ENCODE measurements at regions not wholly inside any gene's neighbourhood (a gene's known extent, or its start where the extent isn't known, plus 50 kb on each side); places are given as distances from the start of the nearest gene placed in this dataset.
"Not testable (repeated sequence)": the region's sequence is repeated elsewhere in the genome, so short reads cannot be mapped to it uniquely, and the experiment has no call there.

GRCh38 chr12:89228491-89228890 is 123.8 kb downstream of the DUSP6 start:
- no peak overlapping the region for H3K9ac ChIP-seq (ENCODE audit: low read depth, low read length)
- no peaks in the 10 kb centered on the region; the same call in 1 of the 2 replicates for H3K9me3 ChIP-seq (ENCODE audit: control insufficient read depth, insufficient read depth, low read length)
- H3K36me3 ChIP-seq (ENCODE audit: insufficient read depth, low read length), result no peaks in the 10 kb centered on the region
- H3K4me1 ChIP-seq (ENCODE audit: insufficient read depth, low read length), result peaks cover 10% of the 10 kb centered on the region

- Histone ChIP-seq H3K9me3 (ENCODE audit: control insufficient read depth, insufficient read depth, low read length) (no peaks in the 10 kb centered on the region; the same call in 1 of the 2 replicates), H3K4me1 (ENCODE audit: insufficient read depth, low read length) (peaks cover 10% of the 10 kb centered on the region), H3K36me3 (ENCODE audit: insufficient read depth, low read length) (no peaks in the 10 kb centered on the region), H3K9ac (ENCODE audit: low read depth, low read length) (no peak overlapping the region)
These were observed 124.5 kb downstream of the DUSP6 start for GRCh38 chr12:89227774-89228173.

- Histone ChIP-seq H3K4me1 (ENCODE audit: insufficient read depth, low read length) (peaks cover 10% of the 10 kb centered on the region), H3K9me3 (ENCODE audit: control insufficient read depth, insufficient read depth, low read length) (no peaks in the 10 kb centered on the region; the same call in 1 of the 2 replicates), H3K36me3 (ENCODE audit: insufficient read depth, low read length) (no peaks in the 10 kb centered on the region), H3K9ac (ENCODE audit: low read depth, low read length) (no peak overlapping the region)
These were observed 126.4 kb downstream of the DUSP6 start for GRCh38 chr12:89225808-89226411.

GRCh38 chr12:89225401-89225800 is 126.9 kb downstream of the DUSP6 start:
- no peak overlapping the region for H3K9ac ChIP-seq (ENCODE audit: low read depth, low read length)
- no peaks in the 10 kb centered on the region for H3K36me3 ChIP-seq (ENCODE audit: insufficient read depth, low read length)
- H3K4me1 ChIP-seq (ENCODE audit: insufficient read depth, low read length), result peaks cover 10% of the 10 kb centered on the region
- H3K9me3 ChIP-seq (ENCODE audit: control insufficient read depth, insufficient read depth, low read length), result no peaks in the 10 kb centered on the region; the same call in 1 of the 2 replicates

GRCh38 chr12:89222580-89222979 is 129.7 kb downstream of the DUSP6 start:
- not testable (repeated sequence) for H3K4me1 ChIP-seq (ENCODE audit: insufficient read depth, low read length); H3K9me3 ChIP-seq (ENCODE audit: control insufficient read depth, insufficient read depth, low read length)

GRCh38 chr12:89217472-89217871 is 134.8 kb downstream of the DUSP6 start:
- H3K9me3 ChIP-seq (ENCODE audit: control insufficient read depth, insufficient read depth, low read length), result no peaks in the 10 kb centered on the region

More at GRCh38 chr12:89222580-89222979, 129.7 kb downstream of the DUSP6 start:
- H3K9ac ChIP-seq (ENCODE audit: low read depth, low read length); H3K36me3 ChIP-seq (ENCODE audit: insufficient read depth, low read length): not testable (repeated sequence)

GRCh38 chr12:89216211-89216952 is 135.9 kb downstream of the DUSP6 start:
- H3K9me3 ChIP-seq (ENCODE audit: control insufficient read depth, insufficient read depth, low read length), result no peaks in the 10 kb centered on the region

More at GRCh38 chr12:89217472-89217871, 134.8 kb downstream of the DUSP6 start:
- Histone ChIP-seq H3K36me3 (ENCODE audit: insufficient read depth, low read length) (no peaks in the 10 kb centered on the region), H3K4me1 (ENCODE audit: insufficient read depth, low read length) (no peaks in the 10 kb centered on the region), H3K9ac (ENCODE audit: low read depth, low read length) (no peak overlapping the region)

GRCh38 chr12:89215196-89215595 is 137.1 kb downstream of the DUSP6 start:
- H3K9ac ChIP-seq (ENCODE audit: low read depth, low read length), result no peak overlapping the region
- no peaks in the 10 kb centered on the region for H3K36me3 ChIP-seq (ENCODE audit: insufficient read depth, low read length)
- H3K4me1 ChIP-seq (ENCODE audit: insufficient read depth, low read length), result no peaks in the 10 kb centered on the region
- H3K9me3 ChIP-seq (ENCODE audit: control insufficient read depth, insufficient read depth, low read length), result no peaks in the 10 kb centered on the region

More at GRCh38 chr12:89216211-89216952, 135.9 kb downstream of the DUSP6 start:
- Histone ChIP-seq H3K9ac (ENCODE audit: low read depth, low read length) (no peak overlapping the region), H3K36me3 (ENCODE audit: insufficient read depth, low read length) (no peaks in the 10 kb centered on the region), H3K4me1 (ENCODE audit: insufficient read depth, low read length) (no peaks in the 10 kb centered on the region)

- Histone ChIP-seq H3K9me3 (ENCODE audit: control insufficient read depth, insufficient read depth, low read length) (no peaks in the 10 kb centered on the region), H3K36me3 (ENCODE audit: insufficient read depth, low read length) (no peaks in the 10 kb centered on the region), H3K9ac (ENCODE audit: low read depth, low read length) (no peak overlapping the region), H3K4me1 (ENCODE audit: insufficient read depth, low read length) (no peaks in the 10 kb centered on the region)
These were observed 138.6 kb downstream of the DUSP6 start for GRCh38 chr12:89213747-89214146.

GRCh38 chr12:89213139-89213538 is 139.2 kb downstream of the DUSP6 start:
- Histone ChIP-seq H3K36me3 (ENCODE audit: insufficient read depth, low read length) (no peaks in the 10 kb centered on the region), H3K9ac (ENCODE audit: low read depth, low read length) (no peak overlapping the region), H3K9me3 (ENCODE audit: control insufficient read depth, insufficient read depth, low read length) (no peaks in the 10 kb centered on the region), H3K4me1 (ENCODE audit: insufficient read depth, low read length) (no peaks in the 10 kb centered on the region)

GRCh38 chr12:89212339-89212771 is 139.9 kb downstream of the DUSP6 start:
- no peak overlapping the region for H3K9ac ChIP-seq (ENCODE audit: low read depth, low read length)
- H3K4me1 ChIP-seq (ENCODE audit: insufficient read depth, low read length), result no peaks in the 10 kb centered on the region
- H3K36me3 ChIP-seq (ENCODE audit: insufficient read depth, low read length), result no peaks in the 10 kb centered on the region
- H3K9me3 ChIP-seq (ENCODE audit: control insufficient read depth, insufficient read depth, low read length), result no peaks in the 10 kb centered on the region

GRCh38 chr12:89211456-89211855 is 140.8 kb downstream of the DUSP6 start:
- no peaks in the 10 kb centered on the region for H3K9me3 ChIP-seq (ENCODE audit: control insufficient read depth, insufficient read depth, low read length)
- H3K9ac ChIP-seq (ENCODE audit: low read depth, low read length), result no peak overlapping the region
- no peaks in the 10 kb centered on the region for H3K36me3 ChIP-seq (ENCODE audit: insufficient read depth, low read length)
- H3K4me1 ChIP-seq (ENCODE audit: insufficient read depth, low read length), result no peaks in the 10 kb centered on the region

- no peaks in the 10 kb centered on the region for H3K36me3 ChIP-seq (ENCODE audit: insufficient read depth, low read length)
- H3K4me1 ChIP-seq (ENCODE audit: insufficient read depth, low read length), result no peaks in the 10 kb centered on the region
- H3K9me3 ChIP-seq (ENCODE audit: control insufficient read depth, insufficient read depth, low read length), result no peaks in the 10 kb centered on the region
- H3K9ac ChIP-seq (ENCODE audit: low read depth, low read length), result no peak overlapping the region
These were observed 142.0 kb downstream of the DUSP6 start for GRCh38 chr12:89210277-89210676.

GRCh38 chr12:89208661-89209096 is 143.6 kb downstream of the DUSP6 start:
- Histone ChIP-seq H3K4me1 (ENCODE audit: insufficient read depth, low read length) (no peaks in the 10 kb centered on the region), H3K9me3 (ENCODE audit: control insufficient read depth, insufficient read depth, low read length) (no peaks in the 10 kb centered on the region), H3K9ac (ENCODE audit: low read depth, low read length) (no peak overlapping the region), H3K36me3 (ENCODE audit: insufficient read depth, low read length) (no peaks in the 10 kb centered on the region)

- Histone ChIP-seq H3K36me3 (ENCODE audit: insufficient read depth, low read length) (no peaks in the 10 kb centered on the region), H3K9ac (ENCODE audit: low read depth, low read length) (no peak overlapping the region), H3K9me3 (ENCODE audit: control insufficient read depth, insufficient read depth, low read length) (no peaks in the 10 kb centered on the region), H3K4me1 (ENCODE audit: insufficient read depth, low read length) (no peaks in the 10 kb centered on the region)
These were observed 145.9 kb downstream of the DUSP6 start for GRCh38 chr12:89206390-89206789.
